Amygdala (tissue), 56 donors: ENCODE measurements at regions not wholly inside any gene's neighbourhood (a gene's known extent, or its start where the extent isn't known, plus 50 kb on each side); places are given as distances from the start of the nearest gene placed in this dataset.
"Not testable (repeated sequence)": the region's sequence is repeated elsewhere in the genome, so short reads cannot be mapped to it uniquely, and the experiment has no call there.

Experiments
- DNase-seq, 56 donors: peaks; one replicate each; lab custom pipeline; 2025; lab: John Stamatoyannopoulos, UW

- no peak for DNase-seq
Measured at GRCh38 chr6:8830794-8831193, 395.4 kb upstream of the SLC35B3 start.

- DNase-seq: no peak
Measured at GRCh38 chr6:8829796-8830195, 394.5 kb upstream of the SLC35B3 start.

- no peak for DNase-seq
Measured at GRCh38 chr6:8829296-8829695, 394.0 kb upstream of the SLC35B3 start.

- DNase-seq: no peak
Measured at GRCh38 chr6:8828376-8828775, 393.0 kb upstream of the SLC35B3 start.

GRCh38 chr6:8825726-8826125, 390.4 kb upstream of the SLC35B3 start:
- no peak for DNase-seq

- DNase-seq: no peak
Measured at GRCh38 chr6:8821981-8822381, 386.6 kb upstream of the SLC35B3 start.

GRCh38 chr6:8820313-8820712, 385.0 kb upstream of the SLC35B3 start:
- DNase-seq: no peak

- no peak for DNase-seq
Measured at GRCh38 chr6:8819446-8819845, 384.1 kb upstream of the SLC35B3 start.

GRCh38 chr6:8814440-8815000, 379.2 kb upstream of the SLC35B3 start:
- DNase-seq: no peak

- DNase-seq: no peak
Measured at GRCh38 chr6:8810325-8810724, 375.0 kb upstream of the SLC35B3 start.

GRCh38 chr6:8809662-8810061, 374.3 kb upstream of the SLC35B3 start:
- DNase-seq: no peak

GRCh38 chr6:8803181-8803760, 367.9 kb upstream of the SLC35B3 start:
- no peak for DNase-seq

- DNase-seq: not testable (repeated sequence)
Measured at GRCh38 chr6:8802397-8802796, 367.1 kb upstream of the SLC35B3 start.

- DNase-seq: no peak
Measured at GRCh38 chr6:8794420-8794819, 359.1 kb upstream of the SLC35B3 start.

GRCh38 chr6:8789878-8790277, 354.5 kb upstream of the SLC35B3 start:
- DNase-seq: no peak

GRCh38 chr6:8785223-8785622, 349.9 kb upstream of the SLC35B3 start:
- DNase-seq: no peak

- no peak for DNase-seq
Measured at GRCh38 chr6:8783191-8783590, 347.8 kb upstream of the SLC35B3 start.

- no peak for DNase-seq
Measured at GRCh38 chr6:8780653-8781052, 345.3 kb upstream of the SLC35B3 start.

- DNase-seq: no peak
Measured at GRCh38 chr6:8764733-8765132, 329.4 kb upstream of the SLC35B3 start.

- no peak for DNase-seq
Measured at GRCh38 chr6:8760951-8761350, 325.6 kb upstream of the SLC35B3 start.

GRCh38 chr6:8758412-8758811, 323.1 kb upstream of the SLC35B3 start:
- no peak for DNase-seq

GRCh38 chr6:8750627-8751026, 315.3 kb upstream of the SLC35B3 start:
- no peak for DNase-seq

GRCh38 chr6:8749465-8749864, 314.1 kb upstream of the SLC35B3 start:
- DNase-seq: no peak
